ENCODE measurements at regions not wholly inside any gene's neighbourhood (a gene's known extent, or its start where the extent isn't known, plus 50 kb on each side); places are given as distances from the start of the nearest gene placed in this dataset.

GRCh38 chr5:68628082-68628814 is 412.7 kb downstream of the PIK3R1 start:
- Histone ChIP-seq H3K9me3 (ENCODE audit: control insufficient read depth in 1 of 2, low read length in 2 of 2) (no peaks in the 10 kb centered on the region), H3K27ac (ENCODE audit: low read length) (no peak overlapping the region), H3K4me1 (ENCODE audit: control insufficient read depth in 1 of 2, insufficient read depth in 2 of 2, low read length in 2 of 2) (no peaks in the 10 kb centered on the region), H3K36me3 (ENCODE audit: control insufficient read depth in 1 of 2, insufficient read depth in 2 of 2, low read length in 2 of 2) (no peaks in the 10 kb centered on the region), H3K27me3 (ENCODE audit: low read depth, low read length) (no peaks in the 10 kb centered on the region), H3K4me3 (ENCODE audit: low read depth in 1 of 2, low read length in 2 of 2) (no peak overlapping the region)

GRCh38 chr5:68630354-68630753 is 414.8 kb downstream of the PIK3R1 start:
- H3K27me3 ChIP-seq (ENCODE audit: low read depth, low read length) = no peaks in the 10 kb centered on the region
- H3K4me1 ChIP-seq (ENCODE audit: control insufficient read depth in 1 of 2, insufficient read depth in 2 of 2, low read length in 2 of 2) = no peaks in the 10 kb centered on the region
- H3K27ac ChIP-seq (ENCODE audit: low read length) = no peak overlapping the region
- no peaks in the 10 kb centered on the region for H3K9me3 ChIP-seq (ENCODE audit: control insufficient read depth in 1 of 2, low read length in 2 of 2)
- H3K4me3 ChIP-seq (ENCODE audit: low read depth in 1 of 2, low read length in 2 of 2) = no peak overlapping the region
- H3K36me3 ChIP-seq (ENCODE audit: control insufficient read depth in 1 of 2, insufficient read depth in 2 of 2, low read length in 2 of 2) = no peaks in the 10 kb centered on the region

GRCh38 chr5:68631884-68632283 is 416.3 kb downstream of the PIK3R1 start:
- Histone ChIP-seq H3K36me3 (ENCODE audit: control insufficient read depth in 1 of 2, insufficient read depth in 2 of 2, low read length in 2 of 2) (no peaks in the 10 kb centered on the region), H3K27me3 (ENCODE audit: low read depth, low read length) (no peaks in the 10 kb centered on the region), H3K9me3 (ENCODE audit: control insufficient read depth in 1 of 2, low read length in 2 of 2) (no peaks in the 10 kb centered on the region), H3K4me1 (ENCODE audit: control insufficient read depth in 1 of 2, insufficient read depth in 2 of 2, low read length in 2 of 2) (no peaks in the 10 kb centered on the region), H3K4me3 (ENCODE audit: low read depth in 1 of 2, low read length in 2 of 2) (no peak overlapping the region), H3K27ac (ENCODE audit: low read length) (no peak overlapping the region)

GRCh38 chr5:68641211-68641610 is 425.7 kb downstream of the PIK3R1 start:
- Histone ChIP-seq H3K36me3 (ENCODE audit: control insufficient read depth in 1 of 2, insufficient read depth in 2 of 2, low read length in 2 of 2) (no peaks in the 10 kb centered on the region), H3K4me1 (ENCODE audit: control insufficient read depth in 1 of 2, insufficient read depth in 2 of 2, low read length in 2 of 2) (peaks cover 2 to 4% of the 10 kb centered on the region in 2 donors), H3K27me3 (ENCODE audit: low read depth, low read length) (no peaks in the 10 kb centered on the region), H3K4me3 (ENCODE audit: low read depth in 1 of 2, low read length in 2 of 2) (no peak overlapping the region), H3K9me3 (ENCODE audit: control insufficient read depth in 1 of 2, low read length in 2 of 2) (no peaks in the 10 kb centered on the region), H3K27ac (ENCODE audit: low read length) (no peak overlapping the region)

GRCh38 chr5:68643064-68643463 is 427.5 kb downstream of the PIK3R1 start:
- Histone ChIP-seq H3K4me3 (ENCODE audit: low read depth in 1 of 2, low read length in 2 of 2) (no peak overlapping the region), H3K36me3 (ENCODE audit: control insufficient read depth in 1 of 2, insufficient read depth in 2 of 2, low read length in 2 of 2) (no peaks in the 10 kb centered on the region), H3K4me1 (ENCODE audit: control insufficient read depth in 1 of 2, insufficient read depth in 2 of 2, low read length in 2 of 2) (peaks cover 5 to 6% of the 10 kb centered on the region in 2 donors), H3K27me3 (ENCODE audit: low read depth, low read length) (no peaks in the 10 kb centered on the region), H3K9me3 (ENCODE audit: control insufficient read depth in 1 of 2, low read length in 2 of 2) (no peaks in the 10 kb centered on the region), H3K27ac (ENCODE audit: low read length) (no peak overlapping the region)

GRCh38 chr5:68644971-68645370 is 429.4 kb downstream of the PIK3R1 start:
- H3K4me1 ChIP-seq (ENCODE audit: control insufficient read depth in 1 of 2, insufficient read depth in 2 of 2, low read length in 2 of 2) = peaks cover 5 to 6% of the 10 kb centered on the region in 2 donors
- no peaks in the 10 kb centered on the region for H3K9me3 ChIP-seq (ENCODE audit: control insufficient read depth in 1 of 2, low read length in 2 of 2)
- H3K36me3 ChIP-seq (ENCODE audit: control insufficient read depth in 1 of 2, insufficient read depth in 2 of 2, low read length in 2 of 2) = no peaks in the 10 kb centered on the region
- H3K4me3 ChIP-seq (ENCODE audit: low read depth in 1 of 2, low read length in 2 of 2) = no peak overlapping the region
- H3K27me3 ChIP-seq (ENCODE audit: low read depth, low read length) = no peaks in the 10 kb centered on the region
- H3K27ac ChIP-seq (ENCODE audit: low read length) = no peak overlapping the region

- H3K9me3 ChIP-seq (ENCODE audit: control insufficient read depth in 1 of 2, low read length in 2 of 2) = no peaks in the 10 kb centered on the region
- H3K27ac ChIP-seq (ENCODE audit: low read length) = no peak overlapping the region
Measured at GRCh38 chr5:68646144-68646543, 430.6 kb downstream of the PIK3R1 start.

GRCh38 chr5:68647743-68648142 is 432.2 kb downstream of the PIK3R1 start:
- H3K9me3 ChIP-seq (ENCODE audit: control insufficient read depth in 1 of 2, low read length in 2 of 2) = no peaks in the 10 kb centered on the region
- H3K4me1 ChIP-seq (ENCODE audit: control insufficient read depth in 1 of 2, insufficient read depth in 2 of 2, low read length in 2 of 2) = peaks cover 6 to 12% of the 10 kb centered on the region in 2 donors
- no peak overlapping the region for H3K4me3 ChIP-seq (ENCODE audit: low read depth in 1 of 2, low read length in 2 of 2)
- H3K36me3 ChIP-seq (ENCODE audit: control insufficient read depth in 1 of 2, insufficient read depth in 2 of 2, low read length in 2 of 2) = no peaks in the 10 kb centered on the region
- no peaks in the 10 kb centered on the region for H3K27me3 ChIP-seq (ENCODE audit: low read depth, low read length)
- no peak overlapping the region for H3K27ac ChIP-seq (ENCODE audit: low read length)

More at GRCh38 chr5:68646144-68646543, 430.6 kb downstream of the PIK3R1 start:
- H3K4me3 ChIP-seq (ENCODE audit: low read depth in 1 of 2, low read length in 2 of 2) = no peak overlapping the region
- peaks cover 5 to 6% of the 10 kb centered on the region in 2 donors for H3K4me1 ChIP-seq (ENCODE audit: control insufficient read depth in 1 of 2, insufficient read depth in 2 of 2, low read length in 2 of 2)
- no peaks in the 10 kb centered on the region for H3K27me3 ChIP-seq (ENCODE audit: low read depth, low read length)
- H3K36me3 ChIP-seq (ENCODE audit: control insufficient read depth in 1 of 2, insufficient read depth in 2 of 2, low read length in 2 of 2) = no peaks in the 10 kb centered on the region

GRCh38 chr5:68648944-68649857 is 433.6 kb downstream of the PIK3R1 start:
- H3K4me3 ChIP-seq (ENCODE audit: low read depth in 1 of 2, low read length in 2 of 2) = no peak overlapping the region
- no peaks in the 10 kb centered on the region for H3K9me3 ChIP-seq (ENCODE audit: control insufficient read depth in 1 of 2, low read length in 2 of 2)
- H3K4me1 ChIP-seq (ENCODE audit: control insufficient read depth in 1 of 2, insufficient read depth in 2 of 2, low read length in 2 of 2) = peaks cover 6 to 14% of the 10 kb centered on the region in 2 donors
- no peaks in the 10 kb centered on the region for H3K27me3 ChIP-seq (ENCODE audit: low read depth, low read length)
- H3K36me3 ChIP-seq (ENCODE audit: control insufficient read depth in 1 of 2, insufficient read depth in 2 of 2, low read length in 2 of 2) = no peaks in the 10 kb centered on the region
- H3K27ac ChIP-seq (ENCODE audit: low read length) = no peak overlapping the region

- Histone ChIP-seq H3K36me3 (ENCODE audit: control insufficient read depth in 1 of 2, insufficient read depth in 2 of 2, low read length in 2 of 2) (no peaks in the 10 kb centered on the region), H3K27ac (ENCODE audit: low read length) (no peak overlapping the region), H3K4me1 (ENCODE audit: control insufficient read depth in 1 of 2, insufficient read depth in 2 of 2, low read length in 2 of 2) (peaks cover 0 to 9% of the 10 kb centered on the region in 2 donors), H3K27me3 (ENCODE audit: low read depth, low read length) (no peaks in the 10 kb centered on the region), H3K9me3 (ENCODE audit: control insufficient read depth in 1 of 2, low read length in 2 of 2) (no peaks in the 10 kb centered on the region), H3K4me3 (ENCODE audit: low read depth in 1 of 2, low read length in 2 of 2) (no peak overlapping the region)
Measured at GRCh38 chr5:68652534-68652965, 437.0 kb downstream of the PIK3R1 start.

- Histone ChIP-seq H3K4me1 (ENCODE audit: control insufficient read depth in 1 of 2, insufficient read depth in 2 of 2, low read length in 2 of 2) (peaks cover 0 to 9% of the 10 kb centered on the region in 2 donors), H3K4me3 (ENCODE audit: low read depth in 1 of 2, low read length in 2 of 2) (no peak overlapping the region), H3K27ac (ENCODE audit: low read length) (no peak overlapping the region), H3K9me3 (ENCODE audit: control insufficient read depth in 1 of 2, low read length in 2 of 2) (no peaks in the 10 kb centered on the region), H3K27me3 (ENCODE audit: low read depth, low read length) (no peaks in the 10 kb centered on the region), H3K36me3 (ENCODE audit: control insufficient read depth in 1 of 2, insufficient read depth in 2 of 2, low read length in 2 of 2) (no peaks in the 10 kb centered on the region)
Measured at GRCh38 chr5:68653471-68653870, 437.9 kb downstream of the PIK3R1 start.
